HS-5 (cell line): ENCODE measurements at regions not wholly inside any gene's neighbourhood (a gene's known extent, or its start where the extent isn't known, plus 50 kb on each side); places are given as distances from the start of the nearest gene placed in this dataset.
"Not testable (repeated sequence)": the region's sequence is repeated elsewhere in the genome, so short reads cannot be mapped to it uniquely, and the experiment has no call there.

ENCODE experiments used
- DNase-seq: peaks from one replicate; pipeline ENCODE4 v3.0.0-alpha.2; 2012; ENCODE audit warnings: low read depth

GRCh38 chr7:24434972-24435371, 138.3 kb upstream of the PALS2 start:
- DNase-seq = no peak

DNA sequence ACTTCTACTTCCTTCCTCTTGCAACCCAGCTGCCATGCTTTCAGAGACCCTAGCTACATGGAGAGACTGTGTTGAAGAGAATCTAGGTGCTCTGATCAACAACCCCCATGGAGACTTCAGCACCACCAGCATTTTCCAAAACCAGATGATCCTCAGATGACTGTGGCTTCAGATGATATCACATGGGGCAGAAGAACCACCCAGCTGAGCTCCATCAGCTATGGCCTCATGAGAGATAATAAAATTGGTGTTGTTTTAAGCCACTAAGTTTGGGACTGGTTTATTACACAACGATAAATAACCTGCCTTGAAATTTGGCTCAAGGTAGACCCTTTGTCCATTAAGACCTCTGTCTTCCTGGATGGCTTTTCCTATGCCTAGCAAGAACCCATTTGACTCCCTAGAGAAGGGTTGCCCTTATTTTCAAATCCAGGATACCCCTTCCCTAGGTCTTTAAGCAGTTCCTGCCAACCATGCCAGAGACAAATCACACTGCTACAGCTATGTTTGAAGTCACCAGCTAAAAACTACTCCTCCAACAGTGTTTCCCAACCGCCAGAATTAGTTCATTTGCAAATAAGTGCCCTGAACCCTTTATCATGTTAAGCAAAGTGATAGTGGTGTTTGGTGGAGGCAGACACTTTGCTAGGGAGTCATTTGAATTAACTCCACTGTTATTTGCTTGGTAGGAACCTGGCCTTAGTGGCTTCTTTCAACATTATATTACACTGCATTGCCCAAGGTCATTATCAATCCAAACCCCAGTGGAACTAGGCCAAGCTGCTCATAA, 136.9 kb upstream of the PALS2 start:
- DNase-seq = no peak

DNA sequence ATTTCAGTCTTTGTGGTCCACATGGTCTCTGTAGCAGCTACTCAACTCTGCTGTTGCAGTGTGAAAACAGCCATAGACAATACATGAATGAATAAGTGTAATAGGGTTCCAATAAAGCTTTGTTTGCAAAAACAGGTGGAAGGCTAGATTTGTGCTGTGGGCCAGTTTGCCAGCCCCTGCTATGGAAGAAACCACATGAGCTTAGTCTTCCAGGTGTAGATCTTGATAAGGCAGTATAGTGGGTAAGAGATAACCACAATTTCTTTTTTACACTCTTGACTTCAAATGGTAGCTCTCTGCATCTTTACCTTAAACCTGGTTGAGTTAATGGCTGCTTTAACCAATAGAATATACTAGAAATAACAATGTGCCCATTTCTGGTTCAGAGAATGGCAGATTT, 135.0 kb upstream of the PALS2 start:
- DNase-seq = no peak

DNA sequence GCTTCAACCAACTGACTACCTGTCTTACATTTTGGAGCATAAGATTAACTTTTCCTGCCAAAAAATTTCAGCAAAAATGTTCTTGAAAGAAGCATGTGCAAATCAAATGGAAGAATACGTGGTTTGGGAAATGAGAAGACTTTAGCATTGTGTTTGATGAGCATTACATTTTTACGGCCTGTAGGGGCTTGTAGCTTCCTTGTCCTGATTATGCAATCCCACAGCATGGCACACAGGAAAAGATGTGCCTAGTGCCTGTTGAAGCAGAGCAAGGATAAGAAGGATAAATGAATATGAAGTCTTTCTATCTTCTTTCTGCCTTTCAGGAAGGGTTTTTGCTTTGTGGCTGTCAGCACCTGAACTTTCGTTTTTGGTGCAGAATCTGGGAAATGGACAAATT, 134.1 kb upstream of the PALS2 start:
- DNase-seq = not testable (repeated sequence)

DNA sequence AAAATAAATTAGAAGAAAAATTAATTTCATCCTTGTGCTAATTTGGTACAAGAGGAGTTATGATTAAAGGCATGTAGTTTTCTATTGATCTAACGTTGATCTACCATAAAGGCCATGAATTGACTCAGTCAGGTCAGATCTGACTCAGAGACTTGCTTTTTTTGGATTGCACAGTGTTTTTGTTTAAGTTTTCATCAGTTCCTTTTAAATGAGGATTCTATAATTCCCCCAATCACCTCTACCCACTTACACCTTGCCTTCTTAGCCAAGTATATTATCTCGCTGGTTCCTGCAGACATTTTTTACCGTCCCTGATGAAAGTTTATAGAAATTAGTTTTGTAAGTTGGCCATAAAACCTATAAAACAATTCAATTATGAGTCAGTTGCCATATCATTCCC, 132.4 kb upstream of the PALS2 start:
- DNase-seq = peak; percentile 67

GRCh38 chr7:24441314-24442027, 131.8 kb upstream of the PALS2 start:
- DNase-seq = no peak

DNA sequence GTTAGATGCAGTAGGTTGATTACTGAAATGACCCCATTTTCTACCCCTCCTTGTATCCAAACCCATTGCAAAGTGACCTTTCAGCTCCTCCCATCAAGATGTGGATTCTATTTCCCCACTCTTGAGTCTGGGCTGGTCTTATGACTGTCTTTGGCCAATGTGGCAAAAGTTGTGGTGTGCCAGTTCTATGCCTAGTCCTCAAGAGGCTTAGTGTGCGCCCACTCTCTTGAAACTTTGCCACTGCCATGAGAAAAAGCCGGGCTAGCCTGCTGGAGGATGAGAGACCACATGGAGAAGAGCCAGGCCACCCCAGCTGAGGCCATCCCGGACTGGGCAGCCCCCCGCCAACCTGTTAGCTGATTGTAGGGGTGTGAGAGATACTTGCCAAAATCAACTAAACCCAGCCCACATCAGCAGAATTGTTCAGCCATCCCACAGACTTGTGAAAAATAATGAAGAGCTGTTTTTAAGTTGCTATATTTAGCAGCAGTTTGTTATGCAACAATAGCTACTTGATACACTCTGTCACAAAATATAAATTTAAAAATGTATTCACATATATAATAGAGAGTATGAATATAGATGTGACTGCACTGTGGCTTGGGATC, 131.0 kb upstream of the PALS2 start:
- no peak for DNase-seq

GRCh38 chr7:24444666-24445440, 128.4 kb upstream of the PALS2 start:
- DNase-seq = no peak

GRCh38 chr7:24448038-24448437, 125.2 kb upstream of the PALS2 start:
- no peak for DNase-seq

GRCh38 chr7:24449416-24449815, 123.8 kb upstream of the PALS2 start:
- not testable (repeated sequence) for DNase-seq

GRCh38 chr7:24455813-24456525, 117.3 kb upstream of the PALS2 start:
- DNase-seq = no peak

GRCh38 chr7:24456526-24457218, 116.6 kb upstream of the PALS2 start:
- DNase-seq = no peak

DNA sequence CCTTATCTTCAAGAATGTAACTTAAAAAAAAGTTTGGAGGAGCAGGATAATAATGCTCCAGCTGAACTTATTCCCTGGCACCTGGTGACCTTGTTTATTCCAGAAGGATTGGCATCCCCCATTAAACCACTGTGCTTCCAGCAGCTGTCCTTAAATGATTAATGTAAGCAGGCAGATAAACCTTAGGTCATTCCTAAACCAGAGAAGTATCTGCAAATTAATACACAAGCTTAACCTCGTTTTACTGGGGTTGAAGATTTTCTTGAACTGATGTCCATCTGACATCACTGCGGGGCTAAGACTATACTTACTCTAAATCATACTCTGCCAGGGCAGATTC, 116.1 kb upstream of the PALS2 start:
- no peak for DNase-seq

- no peak for DNase-seq
Measured at GRCh38 chr7:24462117-24462516, 111.1 kb upstream of the PALS2 start.

DNA sequence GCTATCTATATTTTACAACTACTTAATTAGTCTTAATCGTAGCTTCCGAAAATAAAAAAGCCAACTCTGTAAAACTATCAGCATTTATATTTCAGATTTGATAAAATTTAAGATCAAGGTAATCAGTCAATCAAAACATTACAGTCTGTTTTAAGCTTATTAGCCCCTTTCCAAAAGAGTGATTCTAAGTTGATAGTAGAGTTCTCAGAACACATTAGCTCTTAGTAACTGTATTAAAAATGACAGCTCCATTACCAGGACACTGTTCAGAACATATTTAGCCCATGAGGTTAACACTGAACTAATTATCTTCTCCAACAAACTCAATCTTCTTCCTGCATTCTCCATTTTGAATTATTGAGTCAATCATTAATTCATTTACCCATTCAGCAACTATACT, 110.3 kb upstream of the PALS2 start:
- DNase-seq = no peak

- no peak for DNase-seq
Measured at GRCh38 chr7:24463474-24463873, 109.8 kb upstream of the PALS2 start.

GRCh38 chr7:24464861-24465260, 108.4 kb upstream of the PALS2 start:
- DNase-seq = no peak

- DNase-seq = no peak
Measured at GRCh38 chr7:24466168-24466768, 107.0 kb upstream of the PALS2 start.

DNA sequence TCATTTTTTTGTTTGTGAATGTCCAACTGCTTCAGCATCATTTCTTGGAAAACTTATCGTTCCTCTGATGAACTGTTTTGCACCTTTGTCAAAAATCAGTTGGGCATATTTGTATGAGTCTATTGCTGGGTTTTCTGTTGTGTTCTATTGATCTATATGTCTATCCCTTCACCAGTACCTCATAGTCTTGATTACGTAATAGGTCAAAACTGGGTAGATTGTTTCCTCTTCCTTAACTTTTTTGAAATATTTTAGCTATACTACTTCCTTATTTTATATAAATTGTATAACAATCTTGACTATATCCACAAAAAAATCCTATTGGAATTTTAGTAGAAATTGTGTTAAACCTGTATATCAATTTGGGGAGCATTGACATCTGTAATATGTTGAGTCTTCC, 104.1 kb upstream of the PALS2 start:
- DNase-seq = no peak

DNA sequence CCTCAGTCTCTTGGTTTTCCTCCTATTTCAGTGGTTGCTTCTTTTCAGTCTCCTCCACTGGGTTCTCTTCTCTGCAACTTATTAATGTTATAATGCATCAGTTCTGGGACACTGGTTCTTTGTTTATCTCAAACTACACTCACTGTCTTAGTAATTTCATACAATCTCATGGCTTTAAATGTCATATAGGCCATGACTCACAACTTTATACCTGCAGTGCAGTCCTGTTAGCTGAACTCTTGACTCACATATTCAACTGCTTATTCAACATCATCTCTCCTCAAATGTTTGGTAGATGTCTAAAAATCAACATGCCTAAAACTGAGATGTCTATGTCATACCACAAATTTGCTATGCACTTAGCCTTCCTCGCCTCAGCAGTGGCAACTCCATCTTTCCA, 101.2 kb upstream of the PALS2 start:
- no peak for DNase-seq
